HG02973 (cell line): ENCODE measurements at regions not wholly inside any gene's neighbourhood (a gene's known extent, or its start where the extent isn't known, plus 50 kb on each side); places are given as distances from the start of the nearest gene placed in this dataset.

Experiments used
- ATAC-seq: cut with Tn5 transposase; IDR thresholded peaks from one replicate; pipeline ENCODE4 v1.9.1; 2021; ENCODE audit warnings: moderate library complexity; ENCODE audit not compliant: unreplicated experiment

- no peak for ATAC-seq
Measured at GRCh38 chr2:161096336-161096735, 63.9 kb upstream of the TANK start.

GRCh38 chr2:161097157-161097556 lies 63.1 kb upstream of the TANK start:
- ATAC-seq = no peak

GRCh38 chr2:161100211-161100895 lies 59.9 kb upstream of the TANK start:
- ATAC-seq = no peak

- ATAC-seq = no peak
Measured at GRCh38 chr2:161101406-161101805, 58.8 kb upstream of the TANK start.

- ATAC-seq = no peak
Measured at GRCh38 chr2:161102770-161103450, 57.3 kb upstream of the TANK start.

GRCh38 chr2:161103451-161103831 lies 56.8 kb upstream of the TANK start:
- no peak for ATAC-seq

GRCh38 chr2:161104054-161104553 lies 56.1 kb upstream of the TANK start:
- peak; percentile 97 for ATAC-seq

- ATAC-seq = no peak
Measured at GRCh38 chr2:161107265-161107664, 53.0 kb upstream of the TANK start.
